Gastrocnemius medialis (tissue), 4 donors: ENCODE measurements at regions not wholly inside any gene's neighbourhood (a gene's known extent, or its start where the extent isn't known, plus 50 kb on each side); places are given as distances from the start of the nearest gene placed in this dataset.

Experiments used
- CTCF ChIP-seq, 5 experiments: fragments of 450-650 bp in 3 of 5; fragments of 200-600 bp in 2 of 5; sonication (generic) in 2 of 5; IDR thresholded peaks in 4 of 5; conservative IDR thresholded peaks in 1 of 5; 1 replicate in 4 of 5; 2 replicates in 1 of 5; pipeline ENCODE4 v1.5.1; 2016 to 2019; ENCODE audit warnings: antibody characterized with exemption in 5 of 5, mild to moderate bottlenecking in 3 of 5, moderate library complexity in 3 of 5
- POLR2A ChIP-seq, 2 donors: fragments of 450-650 bp; IDR thresholded peaks; one replicate each; pipeline ENCODE4 v1.6.1; 2017; ENCODE audit warnings: antibody characterized with exemption in 2 of 2, mild to moderate bottlenecking in 2 of 2, moderate library complexity in 2 of 2

DNA sequence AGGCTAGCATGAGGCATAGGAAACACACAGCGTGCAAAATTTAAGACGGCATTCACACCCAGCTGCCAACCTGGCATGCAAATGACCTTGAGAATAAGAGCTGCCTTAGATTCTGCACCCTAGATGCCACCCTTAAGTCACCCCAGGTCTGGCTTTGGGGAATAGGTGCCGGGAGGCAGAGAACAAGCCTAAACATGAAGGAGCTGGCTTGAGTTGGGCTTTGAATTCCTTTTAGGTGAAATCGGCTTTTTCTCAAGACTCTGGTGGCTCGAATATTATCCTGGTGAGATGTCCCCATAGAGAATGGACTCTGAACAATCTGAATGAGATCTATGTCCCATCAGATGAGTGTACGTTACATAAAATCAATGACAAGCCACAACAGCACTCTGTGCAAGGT lies 1090.5 kb downstream of the VRK1 start:
- no peak for TF ChIP-seq CTCF (IDR thresholded peaks at IDR 0.05 in 4 of 5, conservative IDR thresholded peaks at IDR 0.05 in 1 of 5)
- no peak for TF ChIP-seq POLR2A (IDR thresholded peaks at IDR 0.05)
